Umbilical cord (tissue), 1 donor: ENCODE measurements at regions not wholly inside any gene's neighbourhood (a gene's known extent, or its start where the extent isn't known, plus 50 kb on each side); places are given as distances from the start of the nearest gene placed in this dataset.

ENCODE experiments used
- DNase-seq: peaks from one replicate; pipeline ENCODE4 v3.0.0-alpha.2; 2015; ENCODE audit warnings: low spot score

DNA sequence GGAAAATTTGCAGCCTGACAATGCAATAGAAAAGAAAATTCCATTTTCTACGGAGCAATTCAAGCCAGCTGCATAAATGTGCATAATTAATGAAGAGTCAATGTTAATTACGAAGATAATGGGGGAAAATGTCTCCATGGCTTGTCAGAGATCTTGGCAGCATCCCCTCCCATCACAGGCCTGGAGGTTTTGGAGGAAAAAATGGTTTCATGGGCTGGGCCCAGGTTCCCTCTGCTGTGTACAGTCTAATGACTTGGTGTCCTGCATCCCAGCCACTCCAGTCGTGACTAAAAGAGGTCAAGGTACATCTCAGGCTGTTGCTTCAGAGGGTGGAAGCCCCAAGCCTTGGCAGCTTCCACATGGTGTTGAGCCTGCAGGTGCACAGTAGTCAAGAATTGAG, 779.7 kb downstream of the DCDC2C start:
- DNase-seq, result no peak

DNA sequence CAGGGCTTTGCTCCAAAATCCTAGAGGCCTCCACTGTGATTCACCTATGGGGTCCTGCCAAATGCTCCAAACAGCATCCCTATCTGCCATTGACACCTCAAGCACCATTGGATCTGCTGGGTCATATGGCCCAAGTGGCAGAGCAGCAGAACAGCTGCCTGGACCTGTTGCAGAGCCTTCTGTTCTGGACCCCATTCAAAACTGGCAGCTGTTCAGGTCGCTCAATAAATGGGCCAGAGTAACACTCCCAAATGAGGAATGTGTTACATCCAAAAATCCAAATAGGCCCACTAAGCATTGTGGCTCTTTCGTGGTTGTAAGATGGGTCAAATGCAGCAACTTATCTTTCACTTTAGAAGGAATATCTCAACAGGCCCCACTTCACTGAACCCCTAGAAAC, 783.6 kb downstream of the DCDC2C start:
- no peak for DNase-seq

- no peak for DNase-seq
Measured at GRCh38 chr2:4499316-4500030, 796.1 kb downstream of the DCDC2C start.

- no peak for DNase-seq
Measured at GRCh38 chr2:4501525-4501924, 798.1 kb downstream of the DCDC2C start.

DNA sequence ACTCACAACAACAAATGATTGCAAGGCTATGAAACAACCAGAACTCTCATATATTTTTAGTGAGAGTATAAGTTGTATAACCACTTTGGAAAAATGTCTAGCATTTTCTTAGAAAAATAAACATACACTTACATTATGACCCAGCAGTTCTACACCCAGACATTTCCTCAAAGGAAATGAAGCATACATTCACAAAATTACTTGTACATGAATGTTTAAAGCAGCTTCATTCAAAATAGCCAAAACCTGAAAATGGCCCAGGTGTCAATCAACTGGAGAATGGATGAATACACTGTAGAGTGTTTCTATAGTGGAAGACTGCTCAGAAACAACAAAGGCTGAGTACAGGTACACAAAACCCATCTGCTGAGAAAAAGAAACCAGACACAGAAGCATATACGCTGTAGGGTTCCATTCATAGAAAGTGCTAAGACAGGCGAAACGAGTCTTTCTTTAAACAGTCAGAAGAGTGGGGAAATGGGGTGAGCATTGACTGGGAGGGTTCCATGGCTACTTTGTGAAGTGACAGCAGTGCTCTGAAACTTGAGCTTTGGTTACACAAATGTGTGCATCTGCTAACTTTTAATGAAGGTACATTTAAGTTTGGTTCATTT, 799.0 kb downstream of the DCDC2C start:
- DNase-seq, result no peak

GRCh38 chr2:4507661-4508060, 804.3 kb downstream of the DCDC2C start:
- DNase-seq, result no peak

DNA sequence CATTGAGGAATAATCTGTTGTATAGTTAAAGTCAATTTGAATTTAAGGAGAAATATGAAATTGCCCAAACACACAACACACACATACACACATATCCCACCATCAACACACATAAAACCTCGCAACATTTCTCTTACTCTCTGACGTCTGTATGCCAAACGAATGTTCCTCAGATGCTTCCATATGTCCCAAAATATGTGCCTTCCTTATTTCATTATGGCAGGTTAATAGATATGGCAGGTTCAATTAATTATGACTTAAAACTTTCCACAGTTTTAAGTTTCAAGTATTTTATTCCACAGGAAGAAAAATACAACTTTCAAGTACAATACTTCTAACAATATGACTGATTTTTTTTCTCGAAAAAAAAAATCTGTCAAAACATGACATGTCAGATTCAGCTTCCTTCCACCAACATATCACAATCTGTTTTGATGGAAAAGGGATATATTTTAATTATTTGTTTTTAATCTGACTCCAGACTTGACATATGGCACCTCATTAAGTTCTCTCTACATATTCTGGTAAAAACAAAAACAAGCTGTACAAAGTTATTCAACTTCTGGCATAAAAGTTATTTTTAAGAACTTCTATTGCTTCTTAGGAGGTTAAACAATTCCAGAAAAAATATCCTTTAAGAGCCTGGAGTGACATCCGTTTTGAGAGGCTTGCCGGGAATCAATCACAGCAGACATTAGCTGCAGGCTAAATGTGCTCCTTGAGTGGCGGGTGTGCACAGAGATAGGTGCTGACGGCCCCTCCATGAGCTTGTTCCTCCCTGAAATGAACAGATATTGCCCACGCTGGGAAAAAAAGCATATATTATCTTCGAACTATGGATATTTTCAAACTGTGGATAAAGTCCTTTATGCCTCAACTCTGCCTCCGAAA, 812.7 kb downstream of the DCDC2C start:
- DNase-seq, result peak; percentile 6

DNA sequence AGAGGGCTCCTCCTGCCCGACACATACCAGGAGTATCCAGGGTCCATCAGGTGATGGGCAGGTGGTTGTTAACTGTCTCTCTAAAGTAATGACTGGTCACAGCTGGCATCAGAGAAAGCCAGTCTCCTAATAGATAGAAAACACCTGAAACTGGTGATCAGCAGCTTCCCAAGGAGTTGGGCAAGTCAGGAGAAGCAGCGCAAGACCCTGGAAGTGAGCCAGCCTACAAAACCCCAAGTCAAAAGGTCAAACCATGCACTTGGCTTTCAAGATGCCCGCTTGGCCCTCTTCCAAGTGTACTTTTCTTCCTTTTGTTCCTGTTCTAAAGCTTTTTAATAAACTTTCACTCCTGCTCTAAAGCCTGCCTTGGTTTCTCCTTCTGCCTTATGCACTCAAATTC, 815.2 kb downstream of the DCDC2C start:
- DNase-seq, result no peak

DNA sequence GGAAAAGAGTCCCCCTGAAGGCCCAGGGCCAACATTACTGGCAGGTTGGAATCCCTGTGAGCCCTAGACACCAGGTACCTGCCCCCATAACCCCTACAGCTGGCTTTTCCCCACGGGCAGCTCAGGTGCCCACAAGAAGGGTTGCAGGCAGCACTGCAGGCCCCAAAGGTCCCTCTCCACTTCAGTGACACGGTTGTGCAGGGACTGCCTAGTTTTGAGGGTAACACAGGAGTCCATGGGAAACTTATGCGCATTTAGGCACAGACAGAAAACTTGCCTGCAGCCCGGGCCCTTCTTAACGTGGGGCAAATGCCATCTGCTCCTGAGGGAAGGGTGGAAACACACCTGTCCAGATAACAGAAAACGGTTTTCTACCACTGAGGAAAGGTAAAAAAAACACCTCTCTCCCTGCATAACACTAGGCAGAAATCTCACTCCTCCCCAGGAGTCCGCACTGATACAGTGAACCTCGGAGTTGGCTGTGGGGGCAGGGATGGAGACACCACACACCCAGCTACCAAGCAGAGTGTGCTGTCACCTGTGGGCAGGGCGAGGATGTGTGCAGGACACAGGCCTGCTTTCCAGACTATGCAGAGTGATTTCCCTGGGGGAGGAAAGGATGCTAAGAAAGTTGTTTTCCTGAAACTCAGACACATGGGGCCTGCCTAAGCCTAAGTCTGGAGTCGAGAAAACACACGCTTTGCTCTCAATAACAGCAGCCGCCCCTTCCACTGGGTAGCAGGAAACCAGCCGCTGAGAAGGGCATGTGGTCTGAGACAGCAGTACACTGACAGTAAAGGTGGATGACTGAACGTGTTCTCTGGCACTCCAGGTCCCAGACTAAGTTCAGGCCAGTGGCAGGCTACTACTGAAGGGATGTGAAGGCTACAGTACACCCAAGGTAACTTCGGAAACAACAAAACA, 819.4 kb downstream of the DCDC2C start:
- DNase-seq, result no peak

DNA sequence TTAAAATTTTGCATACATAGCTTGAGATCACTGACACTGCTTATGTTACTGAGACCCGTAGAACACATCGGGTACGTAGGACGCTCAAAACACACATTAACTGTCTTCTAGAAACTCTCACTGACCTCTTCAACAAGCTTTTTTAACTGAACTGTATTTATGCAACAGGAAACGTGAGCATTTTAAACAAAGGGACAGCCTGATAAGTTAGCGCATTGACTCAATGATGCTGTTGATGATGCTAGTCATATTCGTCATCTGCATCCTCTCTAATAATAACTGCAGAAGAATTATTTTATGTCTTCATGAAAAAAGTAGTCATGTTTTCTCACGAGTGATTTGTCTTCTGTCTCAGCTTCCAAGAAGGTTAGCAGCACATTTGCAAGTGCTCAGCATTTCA, 824.0 kb downstream of the DCDC2C start:
- DNase-seq, result no peak

DNA sequence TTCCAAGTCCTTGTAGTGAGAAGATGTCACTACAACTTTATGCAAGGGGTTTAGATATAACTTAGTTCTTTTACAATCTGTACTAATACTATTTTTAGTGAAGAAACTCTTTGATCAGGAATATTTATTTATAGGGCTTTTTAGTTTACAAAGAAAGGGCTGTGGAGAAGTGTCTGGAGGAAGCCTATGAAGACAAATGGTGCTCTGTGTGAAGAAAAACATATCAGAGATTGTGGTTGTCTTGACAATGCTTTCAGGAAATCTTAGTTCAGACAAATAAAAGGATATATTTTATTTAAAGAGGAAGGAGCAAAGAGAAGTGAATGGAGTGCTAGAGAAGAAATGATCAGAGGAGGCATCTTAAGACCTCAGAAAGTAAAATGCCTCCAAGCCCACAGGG, 824.9 kb downstream of the DCDC2C start:
- DNase-seq, result no peak

DNA sequence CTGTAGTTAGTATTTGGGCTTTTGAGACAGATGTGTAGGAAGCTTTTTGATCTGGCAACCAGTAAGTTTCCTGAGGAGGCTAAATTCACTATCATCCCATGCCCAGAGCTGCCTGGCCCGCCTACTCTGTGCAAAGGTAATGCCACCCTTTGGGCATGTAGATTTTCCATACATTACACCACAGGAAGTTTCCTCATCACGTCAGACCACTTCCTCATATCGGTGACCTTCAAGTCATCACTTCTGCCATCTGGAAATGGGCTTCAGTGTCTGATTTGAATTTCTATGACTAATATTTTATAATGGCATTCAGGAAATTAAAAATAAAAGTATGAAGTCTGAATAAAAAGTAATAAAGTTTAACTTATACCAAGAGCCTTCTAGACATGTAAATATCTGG, 825.4 kb downstream of the DCDC2C start:
- no peak for DNase-seq

DNA sequence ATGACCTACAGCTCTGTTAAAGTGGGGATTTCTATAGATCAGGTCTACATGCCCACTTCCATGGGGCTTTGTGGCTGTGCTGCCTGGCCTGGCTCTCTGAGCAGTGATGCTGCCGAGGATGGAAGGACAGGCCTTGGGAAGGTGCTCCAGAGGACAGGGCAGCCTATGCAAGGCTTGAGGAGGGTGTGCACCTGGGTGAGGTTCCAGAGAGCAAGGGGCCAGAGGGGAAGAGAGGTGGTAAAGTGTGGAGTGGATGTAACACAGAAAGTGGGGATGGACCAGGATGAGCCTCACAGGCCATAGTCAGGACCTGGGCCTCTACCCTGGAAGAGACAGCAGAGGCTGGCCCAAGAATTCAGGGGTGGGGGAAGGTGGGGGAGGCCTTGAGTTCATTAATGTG, 826.4 kb downstream of the DCDC2C start:
- no peak for DNase-seq

- no peak for DNase-seq
Measured at GRCh38 chr2:4530231-4530630, 826.9 kb downstream of the DCDC2C start.

- no peak for DNase-seq
Measured at GRCh38 chr2:4533806-4534205, 830.4 kb downstream of the DCDC2C start.

- DNase-seq, result no peak
Measured at GRCh38 chr2:4539121-4539520, 835.7 kb downstream of the DCDC2C start.

- DNase-seq, result no peak
Measured at GRCh38 chr2:4549666-4550210, 846.4 kb downstream of the DCDC2C start.

DNA sequence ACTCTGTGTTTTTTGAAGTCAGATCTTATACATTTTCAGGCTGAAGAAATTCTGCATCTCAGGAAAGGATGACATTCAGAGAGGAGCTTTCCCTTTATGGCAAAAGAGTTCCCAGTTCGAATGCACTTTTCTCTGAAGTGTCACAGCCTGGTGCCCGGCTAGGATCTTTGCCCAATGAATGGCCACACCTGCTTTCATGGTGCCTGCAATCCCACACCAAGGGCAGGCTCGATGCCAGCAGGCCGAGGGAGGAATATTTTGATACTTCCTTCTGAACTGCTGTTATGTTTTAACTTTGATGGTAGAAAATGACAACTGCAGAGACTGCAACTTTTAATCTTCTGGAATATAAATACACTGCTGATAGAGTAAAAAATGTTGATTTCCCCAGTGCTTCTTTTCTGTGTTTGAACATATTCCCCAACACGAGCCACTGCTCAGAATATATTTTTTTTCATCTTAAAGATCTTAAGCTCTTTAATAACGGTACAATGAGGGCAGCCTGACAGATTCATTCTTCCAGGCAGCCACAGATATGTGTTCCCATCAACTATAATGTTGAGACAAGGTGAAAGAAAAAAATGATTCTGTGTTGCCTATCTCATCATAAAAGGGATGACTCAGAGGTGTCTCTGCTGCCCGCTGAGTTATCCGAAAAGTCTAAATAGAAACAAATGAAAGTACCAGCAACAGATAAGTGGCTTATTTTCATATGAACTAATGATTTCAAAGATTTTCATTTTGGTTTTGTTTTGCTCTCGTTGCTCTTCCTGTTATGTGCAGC, 848.5 kb downstream of the DCDC2C start:
- no peak for DNase-seq

- no peak for DNase-seq
Measured at GRCh38 chr2:4553241-4553640, 849.9 kb downstream of the DCDC2C start.

GRCh38 chr2:4556135-4556896, 852.9 kb downstream of the DCDC2C start:
- no peak for DNase-seq
